GM04504 (cell line): ENCODE measurements at regions not wholly inside any gene's neighbourhood (a gene's known extent, or its start where the extent isn't known, plus 50 kb on each side); places are given as distances from the start of the nearest gene placed in this dataset.
"Not testable (repeated sequence)": the region's sequence is repeated elsewhere in the genome, so short reads cannot be mapped to it uniquely, and the experiment has no call there.

ENCODE experiments used
- DNase-seq: peaks from one replicate; pipeline ENCODE4 v3.0.0-alpha.2; 2012; ENCODE audit warnings: low read depth

DNA sequence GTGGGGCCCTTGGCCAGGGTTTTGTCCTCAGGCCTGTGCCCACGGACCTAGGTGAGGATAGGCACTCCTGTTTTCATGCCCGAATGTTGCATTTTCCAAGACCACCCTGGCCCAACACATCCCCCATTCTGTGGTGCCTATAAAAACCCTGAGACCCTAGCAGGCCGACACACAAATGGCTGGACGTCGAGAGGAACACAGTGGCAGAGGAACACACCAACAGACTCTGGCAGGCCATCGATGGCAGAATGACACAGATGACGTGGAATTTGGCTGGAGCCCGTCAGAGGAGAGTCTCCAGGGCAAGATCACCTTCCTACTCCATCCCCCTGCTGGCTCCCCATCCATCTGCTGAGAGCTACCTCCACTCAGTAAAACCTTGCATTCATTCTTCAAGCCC, 898.8 kb downstream of the ANKRD7 start:
- DNase-seq, result no peak

GRCh38 chr7:119127706-119128105, 903.2 kb downstream of the ANKRD7 start:
- no peak for DNase-seq

GRCh38 chr7:119132436-119132835, 907.9 kb downstream of the ANKRD7 start:
- DNase-seq, result no peak

GRCh38 chr7:119167431-119167830, 942.9 kb downstream of the ANKRD7 start:
- no peak for DNase-seq

DNA sequence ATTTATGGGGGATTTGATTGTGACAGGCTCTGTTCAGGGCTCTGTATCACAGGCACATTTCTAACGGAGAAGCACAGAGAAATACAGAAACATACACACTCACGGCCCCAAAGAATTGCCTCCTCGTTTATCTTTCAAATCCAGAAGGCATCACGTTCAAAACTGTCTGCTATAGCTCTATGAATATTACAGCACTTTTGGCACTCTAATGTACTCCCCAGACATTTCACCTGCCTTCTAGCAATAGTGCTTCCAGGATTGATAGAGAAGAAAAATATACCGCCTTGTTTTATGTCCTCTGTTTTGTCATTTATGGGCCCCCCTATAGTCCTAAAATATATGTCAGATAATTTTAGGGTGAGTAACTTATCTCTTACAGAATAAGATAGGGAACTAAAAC, 947.5 kb downstream of the ANKRD7 start:
- no peak for DNase-seq

DNA sequence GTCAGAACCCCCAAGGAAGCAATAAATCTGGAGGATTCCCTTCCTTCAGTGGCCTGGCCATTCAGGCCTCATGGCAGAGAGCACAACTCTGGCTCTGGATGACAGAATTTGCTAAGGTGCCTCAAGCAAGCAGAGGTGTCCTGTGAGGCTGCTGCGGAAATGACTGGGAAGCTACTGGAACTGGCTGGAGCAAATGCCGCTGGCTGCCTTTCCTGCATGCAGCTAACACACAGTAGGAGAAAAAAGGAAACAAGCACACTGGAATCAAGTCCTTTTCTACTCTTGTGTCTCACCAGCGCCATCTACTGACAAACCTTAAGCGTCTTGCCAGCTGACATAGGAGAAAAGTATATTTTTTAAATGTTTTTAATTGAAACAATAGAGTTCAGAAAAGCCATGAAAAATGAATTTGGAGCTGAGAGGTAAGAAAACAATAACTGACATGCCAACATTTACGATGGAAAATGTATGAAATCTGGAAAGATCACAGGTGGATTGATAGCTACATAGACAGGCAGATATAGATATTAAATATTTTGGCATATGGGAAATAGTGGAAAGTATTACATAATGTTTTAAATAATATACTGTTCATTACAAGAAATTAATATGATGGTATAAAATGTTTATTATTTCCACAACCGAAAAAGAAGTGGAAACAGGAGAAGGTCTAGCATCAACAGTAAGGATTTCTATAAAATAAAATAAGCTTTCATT, 951.6 kb downstream of the ANKRD7 start:
- peak; percentile 6 for DNase-seq

DNA sequence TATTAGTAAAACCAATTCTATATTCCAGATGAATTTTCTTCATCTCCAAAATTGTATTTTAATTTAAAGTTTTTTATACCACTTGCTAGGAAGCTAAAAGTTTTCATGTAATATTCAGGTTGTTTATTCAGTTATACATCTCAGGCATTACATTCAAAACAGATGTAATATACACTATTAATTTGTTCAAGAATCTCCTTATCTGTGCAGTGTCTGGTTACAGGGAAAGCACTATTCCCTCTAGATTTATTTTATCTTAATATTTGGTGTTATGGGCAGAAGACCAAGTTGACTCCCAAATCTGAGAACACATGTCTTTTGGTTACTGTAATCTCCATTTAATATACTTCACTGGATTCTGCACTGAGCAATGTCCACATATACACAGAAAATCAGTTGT, 953.4 kb downstream of the ANKRD7 start:
- DNase-seq, result no peak

DNA sequence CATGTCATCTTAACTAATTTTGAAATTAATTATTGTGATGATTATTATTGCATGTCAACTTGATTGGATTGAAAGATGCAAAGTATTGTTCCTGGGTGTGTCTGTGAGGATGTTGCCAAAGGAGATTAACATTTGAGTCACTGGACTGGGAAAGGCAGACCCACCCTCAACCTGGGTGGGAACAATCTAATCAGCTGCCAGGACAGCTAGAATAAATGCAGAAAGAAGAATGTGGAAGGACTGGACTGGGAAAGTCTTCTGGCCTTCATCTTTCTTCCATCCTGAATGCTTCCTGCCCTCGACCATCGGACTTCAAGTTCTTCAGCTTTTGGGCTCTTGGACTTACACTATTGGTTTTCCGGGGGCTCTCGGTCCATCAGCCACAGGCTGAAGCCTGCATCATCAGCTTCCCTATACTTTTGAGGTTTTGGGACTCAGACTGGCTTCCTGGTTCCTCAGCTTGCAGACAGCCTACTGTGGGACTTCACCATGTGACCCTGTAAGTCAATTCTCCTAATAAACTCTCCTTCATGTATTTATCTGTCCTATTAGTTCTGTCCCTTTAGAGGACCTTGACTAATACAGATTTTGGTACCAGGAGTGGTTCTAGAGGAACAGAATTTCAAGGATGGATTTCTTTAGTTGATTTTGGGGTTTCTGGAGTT, 959.8 kb downstream of the ANKRD7 start:
- DNase-seq, result no peak

DNA sequence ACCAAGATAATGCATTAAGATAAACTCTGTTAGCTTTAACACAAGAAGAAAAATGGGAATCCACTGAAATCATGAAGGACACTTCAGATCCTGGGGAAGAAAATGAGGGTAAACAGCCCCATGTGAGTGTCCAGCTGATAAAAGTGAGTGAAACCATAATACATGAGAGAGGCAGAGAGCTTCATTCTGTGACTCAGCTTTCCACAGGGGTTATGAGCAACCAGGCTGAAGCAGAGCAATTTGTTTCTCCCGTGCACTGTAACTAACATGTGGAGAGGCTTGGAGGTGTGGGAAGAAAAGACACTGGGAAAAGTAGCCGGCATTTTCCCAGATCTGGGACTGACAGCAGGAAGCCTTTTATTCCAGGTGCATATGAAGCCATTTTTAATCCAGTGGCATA, 971.7 kb downstream of the ANKRD7 start:
- DNase-seq, result no peak

DNA sequence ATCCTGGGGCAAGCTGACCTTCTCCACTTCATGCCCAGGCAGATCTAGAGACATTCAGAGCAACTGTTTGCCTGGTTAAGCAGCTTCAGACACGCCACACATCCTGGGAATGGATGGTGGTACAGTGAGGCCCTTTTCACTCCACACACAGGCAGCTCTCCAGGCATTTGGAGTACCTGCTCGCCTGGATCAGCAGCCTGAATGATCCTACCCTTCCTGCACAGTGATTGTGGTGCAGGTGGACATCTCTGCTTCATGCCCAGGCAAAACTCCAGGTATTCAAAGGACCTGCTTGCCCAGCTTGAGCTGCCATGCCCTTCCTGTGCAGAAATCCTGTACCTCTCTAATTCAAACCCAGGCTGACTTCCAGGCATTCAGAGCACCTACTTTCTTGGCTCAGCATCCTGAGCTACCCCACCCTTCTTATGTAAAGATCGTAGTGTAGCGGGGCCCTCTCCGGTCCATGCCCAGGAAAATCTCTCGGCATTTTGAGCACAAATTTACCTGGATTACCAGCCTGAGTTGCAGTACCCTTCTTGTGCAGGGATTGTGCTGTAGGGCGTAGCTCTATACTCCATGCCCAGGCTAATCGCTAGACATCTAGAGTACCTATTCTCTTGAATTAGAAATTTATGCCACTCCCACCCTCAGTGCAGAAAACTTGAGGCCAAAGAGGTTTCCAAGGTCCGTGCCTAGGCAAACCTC, 972.8 kb downstream of the ANKRD7 start:
- DNase-seq, result no peak

GRCh38 chr7:119197877-119198527, 973.5 kb downstream of the ANKRD7 start:
- DNase-seq, result no peak

- no peak for DNase-seq
Observed at GRCh38 chr7:119219663-119220062, 995.2 kb downstream of the ANKRD7 start.

DNA sequence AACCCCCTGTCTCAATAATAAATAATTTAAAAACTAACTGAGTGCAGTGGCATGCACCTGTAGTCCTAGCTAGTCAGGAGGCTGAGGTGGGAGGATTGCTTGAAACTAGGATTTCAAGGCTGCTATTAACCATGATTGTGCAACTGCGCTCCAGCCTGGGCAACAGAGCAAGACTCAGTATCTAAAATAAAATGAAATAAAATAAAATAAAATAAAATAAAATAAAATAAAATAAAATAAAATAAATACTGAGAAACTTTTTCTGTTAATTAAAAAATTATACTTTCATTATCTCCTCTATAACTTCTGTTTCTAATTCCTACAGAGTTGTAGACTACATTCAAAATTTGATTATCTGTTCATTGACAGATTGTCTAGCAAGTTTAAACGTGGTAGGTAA, 999.4 kb downstream of the ANKRD7 start:
- no peak for DNase-seq

GRCh38 chr7:119228482-119228881, 1004.0 kb downstream of the ANKRD7 start:
- DNase-seq, result no peak

DNA sequence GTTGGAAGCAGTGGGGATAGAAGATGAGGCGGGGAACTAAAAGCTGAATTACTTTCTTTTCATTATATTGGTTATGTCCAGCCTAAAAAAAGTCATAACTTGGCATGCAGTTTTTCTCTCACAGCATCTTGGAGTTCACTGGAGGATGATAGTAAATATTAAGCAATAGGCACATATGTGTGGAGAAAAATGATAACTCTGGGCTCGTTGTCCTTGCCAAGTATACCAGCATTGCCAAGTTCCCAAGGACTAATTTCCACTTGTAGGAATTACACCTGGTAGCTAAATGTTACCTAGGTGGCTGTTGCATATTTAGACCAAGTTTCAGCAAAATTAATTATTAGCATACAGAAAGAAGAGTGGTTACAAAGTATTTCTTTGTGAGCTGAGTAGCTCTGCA, 1007.6 kb downstream of the ANKRD7 start:
- DNase-seq, result no peak

- DNase-seq, result no peak
Observed at GRCh38 chr7:119233015-119233414, 1008.5 kb downstream of the ANKRD7 start.

GRCh38 chr7:119252962-119253361, 1020.0 kb upstream of the KCND2 start:
- no peak for DNase-seq

- DNase-seq, result no peak
Observed at GRCh38 chr7:119254742-119255141, 1018.2 kb upstream of the KCND2 start.

- no peak for DNase-seq
Observed at GRCh38 chr7:119256001-119256400, 1017.0 kb upstream of the KCND2 start.

DNA sequence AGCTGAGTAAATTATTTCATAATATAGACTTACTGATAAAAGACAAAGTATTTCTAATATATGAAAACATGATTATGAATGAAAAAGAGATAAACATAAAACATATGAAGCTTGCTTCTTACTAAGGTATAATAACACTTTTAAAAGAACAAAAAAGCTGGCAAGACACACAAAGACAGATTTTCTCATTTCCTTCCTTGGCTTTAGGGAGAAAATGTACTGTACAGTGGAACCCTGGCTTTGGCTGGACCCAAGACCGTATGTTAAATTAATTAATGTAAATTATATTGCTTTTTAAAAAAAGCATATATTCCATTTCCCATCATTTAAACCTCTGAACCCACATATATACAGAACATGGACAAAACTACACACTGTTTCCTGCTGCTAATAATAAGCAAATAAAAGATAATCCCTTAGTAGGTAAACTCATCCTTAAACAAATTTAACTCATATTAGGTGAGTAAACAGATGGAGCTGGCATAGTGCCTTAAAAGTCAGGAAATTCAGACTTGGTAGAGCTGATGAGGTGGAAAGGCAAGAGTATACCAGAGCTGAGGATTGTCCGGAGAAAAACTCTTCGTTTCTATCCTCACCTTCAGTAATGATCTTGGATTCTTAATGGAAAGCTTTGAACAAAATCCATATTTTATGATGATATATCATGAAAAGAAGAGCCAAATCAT, 1016.4 kb upstream of the KCND2 start:
- DNase-seq, result no peak

GRCh38 chr7:119266790-119267189, 1006.2 kb upstream of the KCND2 start:
- not testable (repeated sequence) for DNase-seq

- peak; percentile 11 for DNase-seq
Observed at GRCh38 chr7:119270045-119270464, 1002.9 kb upstream of the KCND2 start.
